NCI-H345 treated with DMSO at 0.1 percent for 48 hours (cell line): ENCODE measurements at regions not wholly inside any gene's neighbourhood (a gene's known extent, or its start where the extent isn't known, plus 50 kb on each side); places are given as distances from the start of the nearest gene placed in this dataset.
"Not testable (repeated sequence)": the region's sequence is repeated elsewhere in the genome, so short reads cannot be mapped to it uniquely, and the experiment has no call there.

Source experiments
- DNase-seq: peaks from one replicate; lab custom pipeline; 2025; ENCODE audit not compliant: unreplicated experiment; lab: John Stamatoyannopoulos, UW

DNA sequence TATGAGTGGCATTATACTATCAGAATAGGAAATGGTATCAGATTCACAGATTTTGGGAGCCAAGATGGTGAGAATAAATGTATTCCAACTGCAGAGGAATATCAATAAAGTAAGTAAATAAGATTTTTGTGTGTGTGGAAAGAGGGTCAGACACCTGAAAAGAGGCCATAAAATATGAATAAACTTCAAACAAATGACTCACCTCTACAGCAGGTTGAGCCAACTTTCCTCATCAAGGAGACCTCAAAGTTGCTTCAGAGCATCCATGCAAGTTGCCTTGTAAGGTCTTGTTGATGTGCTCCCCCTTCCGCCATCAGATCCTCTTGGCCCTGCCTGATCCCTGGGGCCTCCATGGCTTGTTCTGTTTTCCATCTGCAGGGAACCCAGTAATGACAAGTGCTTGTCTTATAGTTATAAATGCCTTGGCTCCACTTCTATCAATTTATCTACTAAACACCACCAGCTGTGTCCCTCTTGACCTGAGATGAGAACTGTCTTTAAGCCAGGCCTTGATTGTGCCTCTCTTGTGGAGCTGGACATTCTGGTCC, 775.6 kb downstream of the LTN1 start:
- DNase-seq, result no peak

GRCh38 chr21:28215214-28215954, 777.3 kb downstream of the LTN1 start:
- no peak for DNase-seq

DNA sequence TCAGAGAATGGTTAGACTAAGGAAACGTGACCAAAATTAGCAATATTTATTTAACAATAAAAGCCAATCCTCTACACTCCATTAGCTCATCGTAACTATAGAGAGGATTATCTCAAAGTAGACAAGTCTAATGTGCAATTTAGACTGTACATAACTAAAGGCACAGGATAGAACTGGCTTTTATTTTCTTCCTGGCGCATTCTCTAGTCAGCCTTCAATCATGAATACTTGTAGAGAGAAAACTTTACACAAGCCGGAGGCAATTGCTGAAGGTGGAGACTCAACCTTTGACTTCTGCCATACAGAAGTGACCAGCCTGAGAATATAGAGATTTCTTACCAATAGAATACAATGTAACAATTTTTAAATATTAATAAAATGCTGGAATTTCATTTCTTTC, 777.9 kb downstream of the LTN1 start:
- DNase-seq, result no peak

- no peak for DNase-seq
Measured at GRCh38 chr21:28213261-28213660, 779.4 kb downstream of the LTN1 start.

GRCh38 chr21:28212061-28212460, 780.6 kb downstream of the LTN1 start:
- DNase-seq, result no peak

DNA sequence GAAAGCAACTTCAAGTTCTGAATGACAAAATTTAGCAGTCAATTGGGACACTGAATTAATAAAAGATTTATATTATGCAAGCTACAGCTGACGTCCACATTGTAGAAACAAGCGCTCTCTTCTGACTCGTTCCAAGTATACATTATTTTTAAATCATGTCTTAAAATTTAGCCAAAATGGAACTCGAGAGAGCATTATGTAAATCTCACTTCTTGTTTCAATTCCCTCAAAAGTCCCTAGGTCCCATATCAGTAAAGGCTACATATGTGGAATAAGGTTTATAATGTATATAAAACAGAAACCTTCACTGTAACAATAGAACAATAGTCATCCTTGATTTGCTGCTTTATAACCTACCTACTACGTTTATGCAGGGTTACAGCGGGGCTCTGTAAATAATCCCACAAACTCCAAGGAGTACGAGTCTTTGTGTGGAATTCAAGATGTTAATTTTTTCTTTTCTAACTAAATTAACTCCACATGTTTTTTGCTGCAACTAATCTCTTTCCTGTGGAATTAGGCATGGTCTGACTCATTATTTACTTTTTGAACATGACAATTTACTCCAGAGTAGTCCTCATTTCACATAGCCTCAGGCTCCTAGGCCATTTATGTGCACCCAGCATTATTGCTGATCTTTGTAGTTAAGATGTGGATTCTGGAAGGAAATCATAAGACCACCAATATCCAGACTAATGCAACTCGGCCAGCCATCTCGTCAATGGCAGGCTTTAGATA, 785.1 kb downstream of the LTN1 start:
- DNase-seq, result no peak

DNA sequence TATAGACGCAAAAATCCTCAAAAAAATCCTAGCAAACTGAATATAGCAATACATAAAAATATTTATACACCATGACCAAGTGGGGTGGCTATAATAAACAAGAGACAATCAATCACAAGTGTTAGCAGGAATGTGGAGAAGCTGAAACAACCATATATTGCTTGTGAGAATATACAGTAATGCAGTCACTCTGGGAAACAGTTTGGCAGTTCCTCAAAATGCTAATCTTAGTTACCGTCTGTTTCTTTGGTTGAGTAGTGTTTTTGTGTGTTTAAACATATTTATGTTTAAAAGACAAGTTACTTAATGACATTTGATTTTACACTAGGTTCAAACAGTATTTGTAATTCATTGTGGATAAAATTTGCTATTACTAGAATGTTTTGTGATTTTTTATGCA, 792.0 kb downstream of the LTN1 start:
- DNase-seq, result no peak

GRCh38 chr21:28196981-28197380, 795.7 kb downstream of the LTN1 start:
- DNase-seq, result no peak

GRCh38 chr21:28193189-28193588, 799.5 kb downstream of the LTN1 start:
- no peak for DNase-seq

DNA sequence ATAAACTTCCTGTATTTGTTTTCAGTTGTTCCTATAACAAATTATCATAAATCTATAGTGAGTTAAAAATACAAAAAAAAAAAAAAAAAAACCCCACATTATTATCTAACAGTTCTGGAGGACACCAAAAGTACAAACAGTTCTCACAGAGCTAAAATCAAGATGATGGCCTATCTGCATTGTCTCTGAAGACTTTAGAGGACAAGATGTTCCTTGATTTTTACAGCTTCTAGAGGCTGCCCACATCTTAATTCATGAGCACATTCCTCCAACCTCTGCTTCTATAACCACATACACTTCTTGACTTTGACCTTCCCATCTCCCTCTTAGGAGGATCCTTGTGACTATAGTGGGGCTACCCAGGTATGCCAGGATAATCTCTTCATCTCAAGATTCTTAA, 806.1 kb downstream of the LTN1 start:
- DNase-seq, result no peak

DNA sequence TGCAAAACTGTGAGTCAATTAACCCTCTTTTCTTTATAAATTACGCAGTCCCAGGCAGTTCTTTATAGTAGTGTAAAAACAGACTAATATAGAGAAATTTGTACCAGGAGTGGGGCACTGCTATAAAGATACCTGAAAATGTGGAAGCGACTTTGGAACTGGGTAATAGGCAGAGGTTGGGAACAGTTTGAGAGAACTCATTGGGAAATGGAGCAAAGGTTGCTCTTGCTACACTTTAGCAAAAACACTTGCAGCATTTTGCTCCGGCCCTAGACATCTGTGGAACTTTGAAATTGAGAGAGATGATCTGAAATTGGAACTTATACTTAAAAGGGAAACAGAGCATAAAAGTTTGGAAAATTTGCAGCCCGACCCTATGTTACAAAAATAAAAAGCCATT, 810.9 kb downstream of the LTN1 start:
- DNase-seq, result no peak

- no peak for DNase-seq
Measured at GRCh38 chr21:28179136-28179535, 813.5 kb downstream of the LTN1 start.

DNA sequence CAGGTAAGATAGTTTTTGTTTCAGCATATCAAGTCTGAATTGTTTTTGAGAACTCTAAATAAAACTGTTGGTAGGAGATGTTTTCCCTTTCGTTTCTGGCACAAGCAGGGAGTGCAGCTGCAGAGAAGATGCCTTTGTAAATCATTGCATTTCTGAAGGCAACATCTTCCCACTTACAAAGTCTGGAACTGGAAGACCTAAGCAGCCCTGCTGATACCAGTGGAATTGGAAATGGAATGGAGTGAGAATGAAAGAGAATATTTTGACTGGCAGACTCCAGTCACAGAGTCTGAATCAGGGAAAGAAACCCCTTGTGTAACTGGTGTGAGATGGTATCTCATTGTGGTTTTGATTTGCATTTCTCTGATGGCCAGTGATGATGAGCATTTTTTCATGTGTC, 815.6 kb downstream of the LTN1 start:
- DNase-seq, result no peak

DNA sequence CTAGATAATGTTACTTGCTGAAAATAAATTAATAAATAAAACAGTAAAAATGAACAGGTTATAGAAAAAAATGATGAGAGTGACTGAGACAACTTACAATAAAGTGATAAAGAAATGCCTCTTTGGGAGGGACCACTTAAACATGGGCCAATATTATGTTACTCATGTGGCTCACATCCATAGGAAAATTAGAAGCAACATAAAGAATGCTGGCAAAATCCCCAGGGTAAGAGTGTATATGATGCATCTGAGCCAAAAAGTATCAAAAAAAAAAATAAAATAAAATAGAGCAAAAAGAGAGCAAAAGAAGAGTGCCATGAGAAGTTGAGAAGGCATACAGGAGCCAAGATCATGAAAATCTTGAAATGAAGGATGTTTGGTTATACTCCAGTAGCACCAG, 818.0 kb downstream of the LTN1 start:
- no peak for DNase-seq

- DNase-seq, result no peak
Measured at GRCh38 chr21:28174006-28174405, 818.7 kb downstream of the LTN1 start.

DNA sequence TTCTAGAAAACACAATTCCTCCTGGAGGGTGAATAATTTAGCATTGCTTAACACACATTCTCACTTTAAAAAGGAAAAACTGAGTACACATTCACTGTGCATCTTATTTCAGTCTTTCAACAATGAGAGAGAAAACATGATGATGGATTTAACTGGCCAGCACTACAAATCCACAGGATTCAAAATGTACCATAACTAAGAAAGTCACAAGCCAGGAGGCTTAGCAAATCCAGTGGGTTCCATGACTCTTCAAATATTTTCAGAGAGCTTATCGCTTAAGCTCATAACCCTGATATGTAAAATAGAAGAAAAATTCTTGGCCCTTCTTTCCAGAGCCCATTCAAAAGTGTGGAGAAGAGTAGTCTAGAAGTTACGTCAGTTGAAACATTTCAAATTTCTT, 820.3 kb downstream of the LTN1 start:
- DNase-seq, result no peak

GRCh38 chr21:28167366-28167765, 825.3 kb downstream of the LTN1 start:
- DNase-seq, result no peak

- DNase-seq, result not testable (repeated sequence)
Measured at GRCh38 chr21:28164519-28164918, 828.2 kb downstream of the LTN1 start.

DNA sequence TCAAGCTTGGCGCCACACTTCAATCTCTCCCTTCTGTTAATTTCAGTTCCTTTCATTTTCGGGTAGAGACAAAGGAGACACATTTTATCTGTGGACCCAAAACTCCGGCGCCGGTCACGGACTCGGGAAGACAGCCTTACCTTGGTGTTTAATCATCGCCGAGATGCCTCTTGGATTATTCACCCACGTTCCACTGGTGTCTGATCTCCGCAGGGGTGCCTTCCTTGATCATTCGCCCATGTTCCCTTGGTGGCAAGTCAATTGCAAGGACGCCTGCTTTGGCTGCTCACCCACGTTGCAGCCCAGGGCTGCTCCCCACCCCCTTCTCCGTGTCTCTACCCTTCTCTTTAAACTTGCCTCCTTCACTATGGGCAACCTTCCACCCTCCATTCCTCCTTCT, 830.6 kb downstream of the LTN1 start:
- not testable (repeated sequence) for DNase-seq

- DNase-seq, result no peak
Measured at GRCh38 chr21:28160378-28160777, 832.3 kb downstream of the LTN1 start.

DNA sequence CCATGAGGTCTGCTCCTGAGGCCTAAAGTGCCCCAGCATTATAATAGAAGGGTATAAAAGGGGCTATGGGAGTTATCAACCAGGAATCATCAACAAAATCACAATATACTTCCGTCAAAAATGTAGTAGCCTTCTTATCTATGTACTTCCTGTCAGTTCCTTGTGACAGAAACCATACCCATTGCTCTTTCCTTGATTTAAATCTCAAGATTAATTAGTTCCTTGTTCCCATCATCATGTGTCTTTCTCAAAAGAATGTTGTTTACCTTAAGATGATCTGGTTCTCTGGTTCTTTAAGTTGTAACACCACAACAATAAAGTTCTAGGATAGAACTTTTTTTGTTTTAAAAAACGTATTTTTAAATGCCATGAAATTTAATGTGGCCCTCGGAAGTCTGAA, 833.3 kb downstream of the LTN1 start:
- DNase-seq, result no peak

DNA sequence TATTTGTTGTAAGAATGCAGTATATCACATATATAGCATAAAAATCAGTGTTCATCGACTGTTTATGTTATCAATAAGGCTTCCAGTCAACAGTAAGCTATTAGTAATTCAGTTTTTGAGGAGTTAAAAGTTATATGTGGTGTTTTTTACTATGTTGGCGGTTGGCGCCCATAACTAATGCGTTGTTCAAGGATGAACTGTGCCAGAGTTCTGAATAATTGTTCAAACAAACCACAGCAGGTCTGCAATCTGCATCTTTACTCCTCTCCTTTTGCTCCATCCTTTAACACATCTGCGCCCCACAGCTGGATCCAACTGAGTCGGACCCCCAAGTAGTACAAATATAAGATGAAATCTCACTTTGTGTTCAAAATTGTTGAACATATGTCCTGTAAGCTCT, 836.1 kb downstream of the LTN1 start:
- DNase-seq, result no peak
